ENCODE measurements at regions not wholly inside any gene's neighbourhood (a gene's known extent, or its start where the extent isn't known, plus 50 kb on each side); places are given as distances from the start of the nearest gene placed in this dataset.

DNA sequence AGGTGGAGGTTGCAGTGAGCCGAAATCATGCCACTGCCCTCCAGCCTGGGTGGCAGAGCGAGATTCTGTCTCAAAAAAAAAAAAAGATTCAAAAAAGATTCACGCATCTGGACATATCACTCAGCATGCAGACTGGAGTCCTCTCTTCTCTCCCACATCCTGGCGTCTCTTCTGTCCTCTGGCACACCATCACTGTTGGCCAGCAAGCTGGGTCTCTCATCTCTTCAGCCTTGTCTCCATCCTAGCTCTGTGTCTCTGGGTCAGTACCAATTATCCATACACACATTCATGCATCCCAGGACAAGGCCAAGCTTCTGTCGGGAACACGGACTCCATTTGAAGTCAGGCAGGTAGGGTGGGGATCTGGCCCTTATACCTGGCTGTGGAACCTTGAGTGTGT lies 105.5 kb upstream of the MAP1LC3B2 start:
- Histone ChIP-seq H3K36me3 (ENCODE audit: control insufficient read depth in 4 of 4, insufficient read depth in 3 of 4, low read depth in 1 of 4, low read length in 3 of 4) (no peaks in the 10 kb centered on the region), H3K4me1 (ENCODE audit: control insufficient read depth in 4 of 4, insufficient read depth in 4 of 4, low read length in 3 of 4) (no peaks in the 10 kb centered on the region), H3K9me3 (ENCODE audit: control insufficient read depth in 4 of 4, low read length in 3 of 4) (no peaks in the 10 kb centered on the region), H3K9ac (ENCODE audit: low read depth in 1 of 2, low read length in 2 of 2) (no peak overlapping the region), H3K4me3 (ENCODE audit: low read depth in 1 of 3, low read length in 3 of 3) (no peak overlapping the region), H3K27me3 (ENCODE audit: control insufficient read depth in 4 of 4, insufficient read depth in 4 of 4, low read length in 3 of 4) (no peaks in the 10 kb centered on the region), H3K27ac (ENCODE audit: low read depth in 1 of 2, low read length in 2 of 2) (no peak overlapping the region)
- DNase-seq (ENCODE audit: low spot score) = no peak
- TF ChIP-seq RAD21 (IDR thresholded peaks at IDR 0.05) (no peak), NR2F2 (IDR thresholded peaks at IDR 0.05) (no peak), RXRA (IDR thresholded peaks at IDR 0.05) (no peak), SP1 (IDR thresholded peaks at IDR 0.05) (no peak), FOXA1 (IDR thresholded peaks at IDR 0.05) (no peak), TAF1 (conservative IDR thresholded peaks at IDR 0.05) (no peak), HNF4A (conservative IDR thresholded peaks at IDR 0.05) (no peak), GABPA (IDR thresholded peaks at IDR 0.05 in 1 of 2, conservative IDR thresholded peaks at IDR 0.05 in 1 of 2) (no peak)
- TF ChIP-seq, protein P1, sequence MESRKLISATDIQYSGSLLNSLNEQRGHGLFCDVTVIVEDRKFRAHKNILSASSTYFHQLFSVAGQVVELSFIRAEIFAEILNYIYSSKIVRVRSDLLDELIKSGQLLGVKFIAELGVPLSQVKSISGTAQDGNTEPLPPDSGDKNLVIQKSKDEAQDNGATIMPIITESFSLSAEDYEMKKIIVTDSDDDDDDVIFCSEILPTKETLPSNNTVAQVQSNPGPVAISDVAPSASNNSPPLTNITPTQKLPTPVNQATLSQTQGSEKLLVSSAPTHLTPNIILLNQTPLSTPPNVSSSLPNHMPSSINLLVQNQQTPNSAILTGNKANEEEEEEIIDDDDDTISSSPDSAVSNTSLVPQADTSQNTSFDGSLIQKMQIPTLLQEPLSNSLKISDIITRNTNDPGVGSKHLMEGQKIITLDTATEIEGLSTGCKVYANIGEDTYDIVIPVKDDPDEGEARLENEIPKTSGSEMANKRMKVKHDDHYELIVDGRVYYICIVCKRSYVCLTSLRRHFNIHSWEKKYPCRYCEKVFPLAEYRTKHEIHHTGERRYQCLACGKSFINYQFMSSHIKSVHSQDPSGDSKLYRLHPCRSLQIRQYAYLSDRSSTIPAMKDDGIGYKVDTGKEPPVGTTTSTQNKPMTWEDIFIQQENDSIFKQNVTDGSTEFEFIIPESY (IDR thresholded peaks at IDR 0.05) = no peak
- TF ChIP-seq, protein P2, sequence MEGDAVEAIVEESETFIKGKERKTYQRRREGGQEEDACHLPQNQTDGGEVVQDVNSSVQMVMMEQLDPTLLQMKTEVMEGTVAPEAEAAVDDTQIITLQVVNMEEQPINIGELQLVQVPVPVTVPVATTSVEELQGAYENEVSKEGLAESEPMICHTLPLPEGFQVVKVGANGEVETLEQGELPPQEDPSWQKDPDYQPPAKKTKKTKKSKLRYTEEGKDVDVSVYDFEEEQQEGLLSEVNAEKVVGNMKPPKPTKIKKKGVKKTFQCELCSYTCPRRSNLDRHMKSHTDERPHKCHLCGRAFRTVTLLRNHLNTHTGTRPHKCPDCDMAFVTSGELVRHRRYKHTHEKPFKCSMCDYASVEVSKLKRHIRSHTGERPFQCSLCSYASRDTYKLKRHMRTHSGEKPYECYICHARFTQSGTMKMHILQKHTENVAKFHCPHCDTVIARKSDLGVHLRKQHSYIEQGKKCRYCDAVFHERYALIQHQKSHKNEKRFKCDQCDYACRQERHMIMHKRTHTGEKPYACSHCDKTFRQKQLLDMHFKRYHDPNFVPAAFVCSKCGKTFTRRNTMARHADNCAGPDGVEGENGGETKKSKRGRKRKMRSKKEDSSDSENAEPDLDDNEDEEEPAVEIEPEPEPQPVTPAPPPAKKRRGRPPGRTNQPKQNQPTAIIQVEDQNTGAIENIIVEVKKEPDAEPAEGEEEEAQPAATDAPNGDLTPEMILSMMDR (IDR thresholded peaks at IDR 0.05; ENCODE audit: low read depth, low read length, missing input control) = no peak
- 95% methylated on average over 6 of the region's 6 CpGs for WGBS

DNA sequence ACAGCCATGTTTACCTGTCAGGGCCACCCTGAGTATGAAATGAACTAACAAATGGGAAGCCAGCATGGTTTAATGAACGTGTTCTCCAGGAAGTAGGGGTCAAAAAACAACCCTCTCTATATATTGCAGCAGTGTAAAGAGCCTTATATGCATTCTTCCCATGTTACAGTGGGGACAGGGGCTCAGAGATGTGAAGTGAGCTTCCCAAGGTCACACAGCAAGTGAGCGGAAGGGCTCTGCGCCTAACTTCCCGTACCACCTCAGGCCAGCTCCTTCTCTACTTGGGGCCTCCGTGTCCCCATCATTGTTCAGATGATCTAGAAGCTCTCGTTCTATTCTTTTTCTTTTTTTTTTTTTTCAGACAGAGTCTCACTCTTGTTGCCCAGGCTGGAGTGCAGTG lies 105.1 kb upstream of the MAP1LC3B2 start:
- TF ChIP-seq FOXA1 (IDR thresholded peaks at IDR 0.05) = no peak
- no peak overlapping the region for H3K27ac ChIP-seq (ENCODE audit: low read depth in 1 of 2, low read length in 2 of 2)
- no peak for DNase-seq (ENCODE audit: low spot score)

DNA sequence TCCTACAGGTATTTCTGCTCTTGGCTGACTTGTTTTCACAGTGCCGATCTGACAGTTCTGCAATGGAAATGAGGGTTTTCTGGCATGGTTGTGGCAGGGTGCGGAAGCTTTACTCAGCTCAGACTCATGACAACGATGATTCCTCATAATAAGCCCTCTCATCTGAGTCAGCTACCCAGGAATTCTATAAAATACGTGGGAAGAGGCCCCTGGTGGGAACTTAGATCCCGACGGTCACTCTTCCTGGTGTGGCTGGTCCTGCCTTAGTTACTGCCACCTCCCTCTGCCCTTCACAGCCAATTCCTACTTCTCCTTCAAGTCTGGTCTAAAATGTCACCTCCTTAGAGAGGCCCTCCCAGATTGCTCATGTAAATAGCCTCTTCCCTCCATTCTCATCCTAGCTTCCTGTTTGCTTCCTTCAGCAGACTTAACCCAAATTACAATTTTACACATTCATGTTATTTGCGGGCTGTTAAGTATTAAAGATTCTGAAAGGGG lies 104.2 kb upstream of the MAP1LC3B2 start:
- no peaks in the 10 kb centered on the region for H3K4me1 ChIP-seq (ENCODE audit: control insufficient read depth in 4 of 4, insufficient read depth in 4 of 4, low read length in 3 of 4)
- no peak overlapping the region for H3K4me3 ChIP-seq (ENCODE audit: low read depth in 1 of 3, low read length in 3 of 3)
- H3K27ac ChIP-seq (ENCODE audit: low read depth in 1 of 2, low read length in 2 of 2) = no peak overlapping the region
- TF ChIP-seq RXRA (IDR thresholded peaks at IDR 0.05) (no peak), JUND (IDR thresholded peaks at IDR 0.05) (no peak), NR2F2 (IDR thresholded peaks at IDR 0.05) (no peak), YY1 (IDR thresholded peaks at IDR 0.05) (no peak), FOXA2 (IDR thresholded peaks at IDR 0.05) (no peak), GABPA (IDR thresholded peaks at IDR 0.05 in 1 of 2, conservative IDR thresholded peaks at IDR 0.05 in 1 of 2) (no peak), RAD21 (IDR thresholded peaks at IDR 0.05) (no peak), SP1 (IDR thresholded peaks at IDR 0.05) (no peak), HNF4G (IDR thresholded peaks at IDR 0.05) (no peak), FOXA1 (IDR thresholded peaks at IDR 0.05) (no peak)
- TF ChIP-seq, protein P3, sequence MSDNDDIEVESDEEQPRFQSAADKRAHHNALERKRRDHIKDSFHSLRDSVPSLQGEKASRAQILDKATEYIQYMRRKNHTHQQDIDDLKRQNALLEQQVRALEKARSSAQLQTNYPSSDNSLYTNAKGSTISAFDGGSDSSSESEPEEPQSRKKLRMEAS (IDR thresholded peaks at IDR 0.05) = no peak
- TF ChIP-seq, protein P4, sequence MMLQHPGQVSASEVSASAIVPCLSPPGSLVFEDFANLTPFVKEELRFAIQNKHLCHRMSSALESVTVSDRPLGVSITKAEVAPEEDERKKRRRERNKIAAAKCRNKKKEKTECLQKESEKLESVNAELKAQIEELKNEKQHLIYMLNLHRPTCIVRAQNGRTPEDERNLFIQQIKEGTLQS (IDR thresholded peaks at IDR 0.05) = no peak
- TF ChIP-seq, protein P2 (IDR thresholded peaks at IDR 0.05; ENCODE audit: low read depth, low read length, missing input control) = no peak
- TF ChIP-seq, protein P1 (IDR thresholded peaks at IDR 0.05) = no peak
- H3K36me3 ChIP-seq (ENCODE audit: control insufficient read depth in 4 of 4, insufficient read depth in 3 of 4, low read depth in 1 of 4, low read length in 3 of 4) = no peaks in the 10 kb centered on the region
- no peak for DNase-seq (ENCODE audit: low spot score)
- H3K9me3 ChIP-seq (ENCODE audit: control insufficient read depth in 4 of 4, low read length in 3 of 4) = no peaks in the 10 kb centered on the region
- H3K27me3 ChIP-seq (ENCODE audit: control insufficient read depth in 4 of 4, insufficient read depth in 4 of 4, low read length in 3 of 4) = no peaks in the 10 kb centered on the region
- H3K9ac ChIP-seq (ENCODE audit: low read depth in 1 of 2, low read length in 2 of 2) = no peak overlapping the region
- 72% methylated on average over 7 of the region's 7 CpGs for WGBS

More for the DNA sequence above, 105.1 kb upstream of the MAP1LC3B2 start:
- Histone ChIP-seq H3K27me3 (ENCODE audit: control insufficient read depth in 4 of 4, insufficient read depth in 4 of 4, low read length in 3 of 4) (no peaks in the 10 kb centered on the region), H3K4me1 (ENCODE audit: control insufficient read depth in 4 of 4, insufficient read depth in 4 of 4, low read length in 3 of 4) (no peaks in the 10 kb centered on the region), H3K36me3 (ENCODE audit: control insufficient read depth in 4 of 4, insufficient read depth in 3 of 4, low read depth in 1 of 4, low read length in 3 of 4) (no peaks in the 10 kb centered on the region), H3K9me3 (ENCODE audit: control insufficient read depth in 4 of 4, low read length in 3 of 4) (no peaks in the 10 kb centered on the region), H3K4me3 (ENCODE audit: low read depth in 1 of 3, low read length in 3 of 3) (no peak overlapping the region), H3K9ac (ENCODE audit: low read depth in 1 of 2, low read length in 2 of 2) (no peak overlapping the region)
- 95% methylated on average over 6 of the region's 6 CpGs for WGBS
